ENCODE measurements at regions not wholly inside any gene's neighbourhood (a gene's known extent, or its start where the extent isn't known, plus 50 kb on each side); places are given as distances from the start of the nearest gene placed in this dataset.
A peak's percentile ranks its signal among the peaks of the same experiment; 100 is the strongest.
"Not testable (repeated sequence)": the region's sequence is repeated elsewhere in the genome, so short reads cannot be mapped to it uniquely, and the experiment has no call there.

GRCh38 chr20:48490341-48490740, 337.5 kb downstream of the PREX1 start:
- not testable (repeated sequence) for DNase-seq

- peak; percentile 47 for DNase-seq
These were observed 338.1 kb downstream of the PREX1 start for GRCh38 chr20:48489656-48490055.

DNA sequence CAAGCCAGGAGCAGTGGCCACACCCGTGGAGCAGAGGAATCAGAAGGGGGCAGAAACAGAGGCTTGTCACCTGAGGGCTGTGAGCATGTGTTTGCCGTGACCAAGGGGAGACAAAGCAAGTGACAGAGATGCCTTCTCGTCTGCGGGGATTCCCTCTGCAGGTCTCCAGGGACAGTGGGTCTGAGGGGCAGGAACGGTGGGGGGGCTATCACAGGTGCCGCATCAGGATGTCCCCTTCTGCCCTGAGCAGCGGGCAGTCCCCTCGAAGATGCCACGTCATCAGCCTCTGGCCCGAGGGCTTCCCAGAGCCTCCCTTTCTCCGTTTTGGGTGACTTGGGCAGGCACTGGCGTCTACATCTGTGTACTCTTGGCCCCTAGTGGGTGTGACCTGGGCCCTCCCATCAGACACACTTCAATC, 338.7 kb downstream of the PREX1 start:
- no peak for DNase-seq

GRCh38 chr20:48488334-48489034, 339.3 kb downstream of the PREX1 start:
- not testable (repeated sequence) for DNase-seq

DNA sequence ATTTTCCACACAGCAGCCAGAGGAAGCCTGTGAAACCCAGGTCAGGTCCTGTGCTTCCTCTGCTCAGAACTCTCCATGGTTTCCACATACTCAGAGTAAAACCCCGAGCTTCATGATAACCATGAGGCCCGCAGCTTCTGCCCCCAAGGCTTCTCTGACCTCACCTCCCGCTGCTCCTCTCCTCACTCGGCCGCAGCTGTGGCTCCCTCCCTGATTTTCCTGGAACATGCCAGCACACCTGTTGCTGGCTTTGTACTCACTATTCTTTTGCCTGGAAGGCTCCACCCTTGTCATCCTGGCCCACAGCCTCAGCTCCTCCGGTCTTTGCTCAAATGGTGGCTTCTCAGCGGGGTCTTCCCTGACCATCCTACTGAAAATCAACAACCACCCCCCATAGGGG, 341.7 kb downstream of the PREX1 start:
- no peak for DNase-seq

GRCh38 chr20:48485153-48485552, 342.6 kb downstream of the PREX1 start:
- DNase-seq: not testable (repeated sequence)

GRCh38 chr20:48483334-48484066, 344.3 kb downstream of the PREX1 start:
- DNase-seq: no peak

GRCh38 chr20:48482790-48483189, 345.0 kb downstream of the PREX1 start:
- no peak for DNase-seq

DNA sequence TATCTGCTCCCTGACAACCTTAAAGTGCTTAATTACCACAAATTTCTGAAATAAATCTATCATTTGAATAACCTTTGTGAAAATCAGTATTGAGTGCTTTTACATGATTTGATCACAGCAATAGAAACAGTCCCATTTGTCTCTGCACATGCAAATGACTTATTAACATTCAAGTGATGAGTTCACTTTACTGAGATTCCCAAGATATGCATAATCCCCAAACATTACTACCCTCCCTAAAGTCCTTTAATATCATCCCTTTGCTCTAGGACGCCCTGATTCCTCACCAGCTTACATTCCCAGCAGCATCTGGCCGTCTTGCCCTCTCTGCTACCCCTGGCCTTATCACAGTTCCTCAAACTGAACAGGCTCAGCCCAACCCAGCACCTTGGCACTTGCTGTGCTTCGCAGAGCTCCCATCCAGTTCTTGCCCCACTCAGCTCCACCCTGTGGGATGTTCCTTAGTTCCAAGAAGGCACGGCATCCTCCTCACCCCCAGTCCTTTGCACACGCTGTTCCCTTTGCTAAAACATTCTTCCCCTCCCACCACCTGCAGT, 347.5 kb downstream of the PREX1 start:
- DNase-seq: no peak

DNA sequence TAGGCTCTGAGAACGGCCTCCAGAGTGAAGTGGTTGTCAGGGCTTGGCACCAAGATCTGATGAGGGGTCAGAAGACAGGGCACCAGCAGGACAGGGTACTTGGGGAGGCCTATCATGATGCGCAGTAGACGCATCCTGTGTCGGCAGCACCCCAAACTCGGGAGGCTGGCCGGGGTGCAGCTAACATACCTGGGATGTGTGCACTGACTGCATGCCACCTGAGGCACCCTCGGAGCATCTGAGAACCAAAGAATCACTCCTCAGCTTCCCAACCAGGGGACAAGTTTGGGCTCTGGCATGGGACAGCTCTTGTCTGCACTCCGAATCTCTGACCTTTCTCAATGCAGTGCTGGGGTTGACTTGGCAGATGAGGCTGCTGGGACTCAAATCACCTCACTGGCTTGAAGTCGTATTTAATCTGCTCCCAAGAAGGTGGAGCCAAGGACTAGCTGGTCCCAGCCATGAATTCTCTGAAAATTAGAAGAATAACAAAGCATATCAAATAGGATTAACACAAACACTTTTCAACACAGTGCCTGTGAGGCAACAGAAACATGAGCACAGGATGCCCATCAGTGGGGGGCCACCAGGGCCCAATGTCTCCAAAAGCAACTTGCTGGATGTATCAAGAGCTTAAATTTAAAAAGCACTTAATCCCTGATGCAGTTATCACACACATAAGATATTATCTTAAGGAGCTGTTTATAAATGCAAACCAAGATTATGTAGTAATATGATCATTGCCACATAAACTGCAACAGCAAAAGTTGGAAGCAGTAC, 348.8 kb downstream of the PREX1 start:
- DNase-seq: no peak

GRCh38 chr20:48478370-48478769, 349.4 kb downstream of the PREX1 start:
- DNase-seq: no peak

- DNase-seq: no peak
These were observed 350.9 kb downstream of the PREX1 start for GRCh38 chr20:48476854-48477253.

- no peak for DNase-seq
These were observed 353.8 kb downstream of the PREX1 start for GRCh38 chr20:48474022-48474421.

GRCh38 chr20:48471759-48472408, 355.9 kb downstream of the PREX1 start:
- DNase-seq: no peak

DNA sequence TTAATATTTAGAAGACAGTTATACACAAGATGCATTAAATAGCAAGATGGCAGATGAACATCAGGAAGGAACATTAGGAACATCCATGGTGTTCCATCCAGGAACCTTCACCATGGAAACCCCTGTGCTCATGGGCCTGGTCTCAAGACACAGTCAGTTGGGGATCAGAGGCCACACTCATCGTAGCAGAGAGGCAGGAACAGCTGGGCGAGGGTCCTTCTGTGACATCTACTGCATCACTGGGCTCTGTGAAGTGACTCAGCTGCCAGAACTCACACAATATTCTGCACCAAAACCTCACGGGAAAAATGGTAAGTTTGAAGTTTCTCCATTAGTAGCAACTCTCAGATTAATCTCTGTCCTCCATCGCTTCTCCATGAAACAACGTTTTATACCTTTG, 356.6 kb downstream of the PREX1 start:
- no peak for DNase-seq

GRCh38 chr20:48470141-48470540, 357.7 kb downstream of the PREX1 start:
- no peak for DNase-seq

DNA sequence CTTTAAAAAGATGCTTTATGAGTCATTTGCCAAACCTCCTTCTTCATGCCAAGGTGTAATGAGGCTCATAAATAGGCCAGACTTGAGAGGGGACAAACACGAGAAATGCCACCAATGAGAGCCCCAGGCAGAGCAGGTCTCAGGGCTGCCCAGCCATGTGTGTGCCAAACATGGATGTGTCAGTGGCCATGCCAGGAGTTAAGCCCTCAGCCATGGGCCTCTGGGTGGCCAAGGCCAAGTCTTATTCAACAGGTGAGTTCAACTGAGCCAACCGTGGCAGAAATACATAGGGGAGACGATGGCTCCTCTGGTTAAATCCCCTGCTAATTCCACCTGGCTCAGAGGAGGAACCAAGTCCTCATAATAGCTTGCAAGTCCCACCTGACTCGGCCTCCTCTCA, 358.8 kb downstream of the PREX1 start:
- no peak for DNase-seq

DNA sequence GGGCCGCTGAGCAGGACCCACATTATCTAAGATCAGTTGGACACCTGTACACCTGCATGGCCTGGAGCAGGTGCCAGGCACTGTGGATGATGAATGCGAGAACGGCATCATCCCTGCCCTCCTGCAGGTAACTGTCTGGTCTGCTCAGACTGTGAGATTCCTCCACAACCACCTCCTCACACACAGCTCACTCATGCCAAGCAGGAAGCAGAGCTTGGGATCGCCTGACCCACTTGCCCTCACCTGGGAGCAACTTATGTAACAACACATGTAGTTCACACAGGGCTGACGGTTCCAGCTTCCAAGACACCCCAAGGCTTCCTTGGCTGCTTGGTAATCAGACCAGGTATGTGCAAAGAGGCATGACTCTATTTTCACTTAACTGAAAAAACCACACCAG, 359.2 kb downstream of the PREX1 start:
- no peak for DNase-seq

DNA sequence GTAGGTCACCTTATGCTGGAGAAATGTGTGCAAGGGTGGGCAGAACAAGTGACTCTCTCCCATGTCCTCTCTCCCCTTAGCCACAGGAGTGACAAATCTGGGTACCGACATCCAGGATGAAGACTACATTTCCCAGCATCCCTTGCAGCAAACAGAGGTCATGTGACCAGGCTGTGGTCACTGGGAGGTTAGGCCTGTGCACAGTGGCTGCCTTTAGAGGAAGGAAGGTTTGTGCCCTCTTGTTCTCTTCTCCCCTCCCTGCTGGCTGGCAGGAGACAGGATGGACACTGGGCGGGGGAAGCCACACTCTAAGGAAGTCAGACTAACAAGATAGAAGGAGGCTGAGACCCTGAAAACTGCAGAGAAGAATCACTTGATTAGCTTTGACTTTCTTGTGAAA, 360.2 kb downstream of the PREX1 start:
- no peak for DNase-seq

GRCh38 chr20:48465271-48465670, 362.5 kb downstream of the PREX1 start:
- DNase-seq: no peak

GRCh38 chr20:48463916-48464315, 363.9 kb downstream of the PREX1 start:
- peak; percentile 50 for DNase-seq

DNA sequence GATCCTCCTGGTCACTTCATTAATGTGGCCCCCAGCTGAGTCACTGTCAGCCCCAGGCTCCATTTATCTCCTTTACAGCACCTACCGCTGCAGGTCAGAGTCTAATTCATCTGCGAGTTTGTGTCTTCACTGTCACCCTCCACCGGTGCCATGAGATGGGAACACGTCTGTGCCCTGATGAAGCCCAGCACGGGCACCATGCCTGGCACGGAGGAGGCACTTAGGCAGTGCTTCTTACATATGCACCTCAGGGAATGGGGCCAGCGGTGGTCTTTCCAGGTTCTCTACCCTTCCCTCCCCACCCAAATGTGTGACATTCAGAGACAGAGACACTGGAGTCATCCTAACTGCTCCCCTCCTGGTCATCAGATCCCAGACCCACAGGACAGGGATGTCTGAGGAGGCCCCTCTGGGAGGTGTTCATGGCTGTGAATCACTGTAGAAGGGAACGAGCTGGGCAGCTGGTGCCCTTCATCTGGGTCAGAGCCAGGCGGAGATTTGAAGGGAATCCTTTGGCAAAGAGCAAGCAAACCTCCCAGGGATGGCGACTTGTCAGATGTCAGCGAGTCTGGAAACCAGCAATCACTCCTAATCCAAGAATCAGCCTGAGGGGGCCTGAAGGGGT, 364.6 kb downstream of the PREX1 start:
- DNase-seq: peak; percentile 68

Measured in femur (tissue), 1 donor.